ENCODE measurements at regions not wholly inside any gene's neighbourhood (a gene's known extent, or its start where the extent isn't known, plus 50 kb on each side); places are given as distances from the start of the nearest gene placed in this dataset.

- Histone ChIP-seq H3K27me3 (no peaks in the 10 kb centered on the region), H3K9ac (no peak overlapping the region), H3K4me2 (no peak overlapping the region), H3K36me3 (no peaks in the 10 kb centered on the region), H3K9me3 (ENCODE audit: low read depth) (no peaks in the 10 kb centered on the region), H3F3A (ENCODE audit: low read depth) (no peaks in the 10 kb centered on the region), H3K27ac (no peak overlapping the region), H3K4me3 (no peak overlapping the region), H3K79me2 (ENCODE audit: low read depth) (no peaks in the 10 kb centered on the region), H2AFZ (replicated peaks) (no peak overlapping the region), H4K20me1 (ENCODE audit: low read depth) (no peaks in the 10 kb centered on the region), H3K4me1 (no peaks in the 10 kb centered on the region)
- Mint-ChIP-seq H3K27me3 (ENCODE audit: insufficient read depth, low read depth) (peaks cover 2% of the 10 kb centered on the region), H3K9me3 (no peaks in the 10 kb centered on the region), H3K27ac (no peak overlapping the region), H3K4me1 (no peaks in the 10 kb centered on the region), H3K4me3 (no peak overlapping the region), H3K36me3 (no peaks in the 10 kb centered on the region)
- TF ChIP-seq CTCF (IDR thresholded peaks at IDR 0.05) (no peak), EZH2 (IDR thresholded peaks at IDR 0.05) (no peak), EZH2phosphoT487 (IDR thresholded peaks at IDR 0.05) (no peak)
- DNase-seq (ENCODE audit: low spot score) = no peak
These were observed 433.5 kb upstream of the LRATD1 start for GRCh38 chr2:14199040-14199439.

- TF ChIP-seq CTCF (IDR thresholded peaks at IDR 0.05) (no peak), EZH2 (IDR thresholded peaks at IDR 0.05) (no peak), EZH2phosphoT487 (IDR thresholded peaks at IDR 0.05) (no peak)
- H3K27me3 Mint-ChIP-seq (ENCODE audit: insufficient read depth, low read depth) = no peaks in the 10 kb centered on the region
- no peak overlapping the region for H3K27ac Mint-ChIP-seq
- no peak overlapping the region for H3K27ac ChIP-seq
- no peaks in the 10 kb centered on the region for H3K4me1 Mint-ChIP-seq
- no peaks in the 10 kb centered on the region for H3K27me3 ChIP-seq
- no peaks in the 10 kb centered on the region for H4K20me1 ChIP-seq (ENCODE audit: low read depth)
- DNase-seq (ENCODE audit: low spot score) = no peak
- no peaks in the 10 kb centered on the region for H3K36me3 Mint-ChIP-seq
- H3K9me3 ChIP-seq (ENCODE audit: low read depth) = no peaks in the 10 kb centered on the region
- no peaks in the 10 kb centered on the region for H3K36me3 ChIP-seq
- H3K4me3 ChIP-seq = no peak overlapping the region
- H3F3A ChIP-seq (ENCODE audit: low read depth) = no peaks in the 10 kb centered on the region
- no peaks in the 10 kb centered on the region for H3K79me2 ChIP-seq (ENCODE audit: low read depth)
- no peak overlapping the region for H3K4me3 Mint-ChIP-seq
- no peak overlapping the region for H3K4me2 ChIP-seq
- no peak overlapping the region for H3K9ac ChIP-seq
- no peaks in the 10 kb centered on the region for H3K4me1 ChIP-seq
- no peak overlapping the region for H2AFZ ChIP-seq (replicated peaks)
- H3K9me3 Mint-ChIP-seq = no peaks in the 10 kb centered on the region
These were observed 413.2 kb upstream of the LRATD1 start for GRCh38 chr2:14219306-14219705.

GRCh38 chr2:14220101-14220500 lies 412.4 kb upstream of the LRATD1 start:
- no peaks in the 10 kb centered on the region for H3K4me1 ChIP-seq
- no peak overlapping the region for H3K27ac Mint-ChIP-seq
- no peaks in the 10 kb centered on the region for H3K79me2 ChIP-seq (ENCODE audit: low read depth)
- H3K27me3 Mint-ChIP-seq (ENCODE audit: insufficient read depth, low read depth) = no peaks in the 10 kb centered on the region
- no peak overlapping the region for H3K4me3 Mint-ChIP-seq
- no peaks in the 10 kb centered on the region for H3K27me3 ChIP-seq
- H3F3A ChIP-seq (ENCODE audit: low read depth) = no peaks in the 10 kb centered on the region
- H4K20me1 ChIP-seq (ENCODE audit: low read depth) = no peaks in the 10 kb centered on the region
- no peak overlapping the region for H3K4me3 ChIP-seq
- no peaks in the 10 kb centered on the region for H3K36me3 ChIP-seq
- no peak for DNase-seq (ENCODE audit: low spot score)
- TF ChIP-seq EZH2 (IDR thresholded peaks at IDR 0.05) = no peak
- TF ChIP-seq CTCF (IDR thresholded peaks at IDR 0.05) = no peak
- TF ChIP-seq EZH2phosphoT487 (IDR thresholded peaks at IDR 0.05) = no peak
- H3K9me3 Mint-ChIP-seq = no peaks in the 10 kb centered on the region
- no peaks in the 10 kb centered on the region for H3K36me3 Mint-ChIP-seq
- no peak overlapping the region for H3K9ac ChIP-seq
- H2AFZ ChIP-seq (replicated peaks) = no peak overlapping the region
- H3K4me2 ChIP-seq = no peak overlapping the region
- H3K27ac ChIP-seq = no peak overlapping the region
- no peaks in the 10 kb centered on the region for H3K9me3 ChIP-seq (ENCODE audit: low read depth)
- H3K4me1 Mint-ChIP-seq = no peaks in the 10 kb centered on the region

- Histone ChIP-seq H3K9me3 (ENCODE audit: low read depth) (no peaks in the 10 kb centered on the region), H3F3A (ENCODE audit: low read depth) (no peaks in the 10 kb centered on the region), H2AFZ (replicated peaks) (no peak overlapping the region), H3K79me2 (ENCODE audit: low read depth) (no peaks in the 10 kb centered on the region), H3K36me3 (no peaks in the 10 kb centered on the region), H3K9ac (no peak overlapping the region), H3K4me3 (no peak overlapping the region), H4K20me1 (ENCODE audit: low read depth) (no peaks in the 10 kb centered on the region), H3K4me2 (no peak overlapping the region), H3K4me1 (no peaks in the 10 kb centered on the region), H3K27ac (no peak overlapping the region), H3K27me3 (no peaks in the 10 kb centered on the region)
- Mint-ChIP-seq H3K9me3 (no peaks in the 10 kb centered on the region), H3K4me3 (no peak overlapping the region), H3K27me3 (ENCODE audit: insufficient read depth, low read depth) (no peaks in the 10 kb centered on the region), H3K4me1 (no peaks in the 10 kb centered on the region), H3K36me3 (no peaks in the 10 kb centered on the region), H3K27ac (no peak overlapping the region)
- no peak for DNase-seq (ENCODE audit: low spot score)
- no peak for TF ChIP-seq CTCF (IDR thresholded peaks at IDR 0.05)
- no peak for TF ChIP-seq EZH2phosphoT487 (IDR thresholded peaks at IDR 0.05)
- no peak for TF ChIP-seq EZH2 (IDR thresholded peaks at IDR 0.05)
These were observed 411.1 kb upstream of the LRATD1 start for GRCh38 chr2:14221466-14221865.
